ENCODE measurements at regions not wholly inside any gene's neighbourhood (a gene's known extent, or its start where the extent isn't known, plus 50 kb on each side); places are given as distances from the start of the nearest gene placed in this dataset.

- H3K4me3 ChIP-seq (ENCODE audit: low read length): no peak overlapping the region
- DNase-seq (ENCODE audit: low read depth, low spot score): no peak
Measured at GRCh38 chr3:31038086-31038739, 143.8 kb upstream of the GADL1 start.

- DNase-seq (ENCODE audit: low read depth, low spot score): no peak
- no peak overlapping the region for H3K4me3 ChIP-seq (ENCODE audit: low read length)
Measured at GRCh38 chr3:31039145-31039544, 144.7 kb upstream of the GADL1 start.

GRCh38 chr3:31041161-31041978 is 146.9 kb upstream of the GADL1 start:
- no peak overlapping the region for H3K4me3 ChIP-seq (ENCODE audit: low read length)
- no peak for DNase-seq (ENCODE audit: low read depth, low spot score)

GRCh38 chr3:31043184-31043819 is 148.8 kb upstream of the GADL1 start:
- H3K4me3 ChIP-seq (ENCODE audit: low read length): no peak overlapping the region
- DNase-seq (ENCODE audit: low read depth, low spot score): no peak

- DNase-seq (ENCODE audit: low read depth, low spot score): no peak
- no peak overlapping the region for H3K4me3 ChIP-seq (ENCODE audit: low read length)
Measured at GRCh38 chr3:31047673-31048072, 153.2 kb upstream of the GADL1 start.

- no peak overlapping the region for H3K4me3 ChIP-seq (ENCODE audit: low read length)
- no peak for DNase-seq (ENCODE audit: low read depth, low spot score)
Measured at GRCh38 chr3:31048143-31048542, 153.7 kb upstream of the GADL1 start.

GRCh38 chr3:31050296-31050695 is 155.8 kb upstream of the GADL1 start:
- peak; percentile 68 for DNase-seq (ENCODE audit: low read depth, low spot score)
- H3K4me3 ChIP-seq (ENCODE audit: low read length): no peak overlapping the region

- H3K4me3 ChIP-seq (ENCODE audit: low read length): no peak overlapping the region
- DNase-seq (ENCODE audit: low read depth, low spot score): no peak
Measured at GRCh38 chr3:31051226-31051625, 156.8 kb upstream of the GADL1 start.

- no peak overlapping the region for H3K4me3 ChIP-seq (ENCODE audit: low read length)
- peak; percentile 69 for DNase-seq (ENCODE audit: low read depth, low spot score)
Measured at GRCh38 chr3:31053299-31053698, 158.8 kb upstream of the GADL1 start.

- no peak for DNase-seq (ENCODE audit: low read depth, low spot score)
- H3K4me3 ChIP-seq (ENCODE audit: low read length): no peak overlapping the region
Measured at GRCh38 chr3:31054032-31054431, 159.6 kb upstream of the GADL1 start.

- H3K4me3 ChIP-seq (ENCODE audit: low read length): no peak overlapping the region
- peak; percentile 97 for DNase-seq (ENCODE audit: low read depth, low spot score)
Measured at GRCh38 chr3:31055757-31056156, 161.3 kb upstream of the GADL1 start.

GRCh38 chr3:31057891-31058290 is 163.4 kb upstream of the GADL1 start:
- no peak for DNase-seq (ENCODE audit: low read depth, low spot score)
- no peak overlapping the region for H3K4me3 ChIP-seq (ENCODE audit: low read length)

GRCh38 chr3:31064021-31064420 is 169.6 kb upstream of the GADL1 start:
- DNase-seq (ENCODE audit: low read depth, low spot score): no peak
- H3K4me3 ChIP-seq (ENCODE audit: low read length): no peak overlapping the region

GRCh38 chr3:31065765-31066164 is 171.3 kb upstream of the GADL1 start:
- no peak overlapping the region for H3K4me3 ChIP-seq (ENCODE audit: low read length)
- DNase-seq (ENCODE audit: low read depth, low spot score): no peak

- DNase-seq (ENCODE audit: low read depth, low spot score): no peak
- H3K4me3 ChIP-seq (ENCODE audit: low read length): no peak overlapping the region
Measured at GRCh38 chr3:31067004-31067403, 172.5 kb upstream of the GADL1 start.

- H3K4me3 ChIP-seq (ENCODE audit: low read length): no peak overlapping the region
- no peak for DNase-seq (ENCODE audit: low read depth, low spot score)
Measured at GRCh38 chr3:31075471-31075870, 181.0 kb upstream of the GADL1 start.

- DNase-seq (ENCODE audit: low read depth, low spot score): no peak
- H3K4me3 ChIP-seq (ENCODE audit: low read length): no peak overlapping the region
Measured at GRCh38 chr3:31075876-31076275, 181.4 kb upstream of the GADL1 start.

- no peak for DNase-seq (ENCODE audit: low read depth, low spot score)
- H3K4me3 ChIP-seq (ENCODE audit: low read length): no peak overlapping the region
Measured at GRCh38 chr3:31077021-31077601, 182.7 kb upstream of the GADL1 start.

GRCh38 chr3:31077826-31078225 is 183.4 kb upstream of the GADL1 start:
- DNase-seq (ENCODE audit: low read depth, low spot score): no peak
- no peak overlapping the region for H3K4me3 ChIP-seq (ENCODE audit: low read length)

GRCh38 chr3:31079689-31080088 is 185.2 kb upstream of the GADL1 start:
- DNase-seq (ENCODE audit: low read depth, low spot score): no peak

More at GRCh38 chr3:31079689-31080088, 185.2 kb upstream of the GADL1 start:
- H3K4me3 ChIP-seq (ENCODE audit: low read length): no peak overlapping the region
